ENCODE measurements at regions not wholly inside any gene's neighbourhood (a gene's known extent, or its start where the extent isn't known, plus 50 kb on each side); places are given as distances from the start of the nearest gene placed in this dataset.

- no peak for DNase-seq
Measured at GRCh38 chr5:56286015-56286884, 53.1 kb upstream of the ANKRD55 start.

GRCh38 chr5:56282951-56283350 lies 49.8 kb upstream of the ANKRD55 start:
- no peak for DNase-seq
